D721Med (cell line): ENCODE measurements at regions not wholly inside any gene's neighbourhood (a gene's known extent, or its start where the extent isn't known, plus 50 kb on each side); places are given as distances from the start of the nearest gene placed in this dataset.

Experiments used
- DNase-seq: peaks from one replicate; pipeline ENCODE4 v3.0.0; 2011; ENCODE audit warnings: low spot score; ENCODE audit not compliant: insufficient read length
- FAIRE-seq: peaks from 2 replicates; lab custom pipeline; 2011; peaks lifted over from hg19 to GRCh38; lab: Jason Lieb, UNC
- TF ChIP-seq, protein P1 (sequence below): IDR thresholded peaks from 2 replicates; pipeline ENCODE4 v1.5.1; 2012; ENCODE audit warnings: mild to moderate bottlenecking, control low read depth; ENCODE audit not compliant: insufficient read depth; ENCODE audit errors: missing control alignments

DNA sequence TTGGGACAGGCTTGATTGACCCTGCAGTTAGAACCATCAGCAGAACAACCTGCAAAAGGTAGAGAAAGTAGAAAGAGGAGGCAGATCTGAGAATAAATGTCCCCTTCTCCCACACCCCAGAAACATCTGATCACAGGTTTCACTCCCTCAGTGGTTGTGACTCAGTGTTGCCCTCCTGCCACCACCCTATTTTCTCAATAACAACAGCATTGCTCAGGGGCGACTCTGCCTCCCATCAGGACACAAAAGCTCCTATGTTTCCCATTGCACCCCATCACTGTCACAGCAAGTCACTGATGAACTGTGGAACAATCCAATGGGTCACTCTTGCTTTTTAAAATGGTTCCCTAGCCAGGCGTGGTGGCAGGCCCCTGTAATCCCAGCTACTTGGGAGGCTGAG, 110.2 kb downstream of the RASSF10 start:
- no peak for DNase-seq
- no peak for FAIRE-seq
- TF ChIP-seq, protein P1, sequence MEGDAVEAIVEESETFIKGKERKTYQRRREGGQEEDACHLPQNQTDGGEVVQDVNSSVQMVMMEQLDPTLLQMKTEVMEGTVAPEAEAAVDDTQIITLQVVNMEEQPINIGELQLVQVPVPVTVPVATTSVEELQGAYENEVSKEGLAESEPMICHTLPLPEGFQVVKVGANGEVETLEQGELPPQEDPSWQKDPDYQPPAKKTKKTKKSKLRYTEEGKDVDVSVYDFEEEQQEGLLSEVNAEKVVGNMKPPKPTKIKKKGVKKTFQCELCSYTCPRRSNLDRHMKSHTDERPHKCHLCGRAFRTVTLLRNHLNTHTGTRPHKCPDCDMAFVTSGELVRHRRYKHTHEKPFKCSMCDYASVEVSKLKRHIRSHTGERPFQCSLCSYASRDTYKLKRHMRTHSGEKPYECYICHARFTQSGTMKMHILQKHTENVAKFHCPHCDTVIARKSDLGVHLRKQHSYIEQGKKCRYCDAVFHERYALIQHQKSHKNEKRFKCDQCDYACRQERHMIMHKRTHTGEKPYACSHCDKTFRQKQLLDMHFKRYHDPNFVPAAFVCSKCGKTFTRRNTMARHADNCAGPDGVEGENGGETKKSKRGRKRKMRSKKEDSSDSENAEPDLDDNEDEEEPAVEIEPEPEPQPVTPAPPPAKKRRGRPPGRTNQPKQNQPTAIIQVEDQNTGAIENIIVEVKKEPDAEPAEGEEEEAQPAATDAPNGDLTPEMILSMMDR = no peak

GRCh38 chr11:13119941-13120520, 110.9 kb downstream of the RASSF10 start:
- FAIRE-seq = no peak
- no peak for DNase-seq
- TF ChIP-seq, protein P1 = no peak

DNA sequence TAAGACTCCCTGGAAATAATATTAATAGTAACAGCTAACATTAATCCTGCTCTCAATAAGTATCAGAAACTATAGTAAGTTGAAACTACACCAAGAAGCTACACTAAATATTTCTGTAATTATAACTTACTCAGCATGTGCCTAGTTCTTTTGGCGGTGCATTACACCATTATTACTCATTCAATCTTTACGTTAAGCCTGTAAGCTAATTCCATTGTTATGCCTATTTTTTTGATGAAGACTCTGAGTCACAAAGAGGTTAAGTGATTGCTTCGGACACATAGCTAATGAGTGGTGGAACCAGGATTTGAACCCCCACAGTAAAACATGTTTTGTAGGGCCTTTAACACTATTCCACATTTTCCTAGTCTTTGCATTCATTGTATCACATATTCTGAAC, 111.6 kb downstream of the RASSF10 start:
- DNase-seq (no peak), FAIRE-seq (no peak)
- TF ChIP-seq, protein P1 = no peak

GRCh38 chr11:13126430-13126829, 117.3 kb downstream of the RASSF10 start:
- no peak for DNase-seq
- TF ChIP-seq, protein P1 = no peak
- no peak for FAIRE-seq

GRCh38 chr11:13127161-13127560, 118.0 kb downstream of the RASSF10 start:
- no peak for DNase-seq
- TF ChIP-seq, protein P1 = no peak
- FAIRE-seq = no peak

GRCh38 chr11:13128354-13128753, 119.2 kb downstream of the RASSF10 start:
- TF ChIP-seq, protein P1 = no peak
- no peak for DNase-seq
- FAIRE-seq = no peak

- TF ChIP-seq, protein P1 = no peak
- no peak for FAIRE-seq
- DNase-seq = no peak
Measured at GRCh38 chr11:13134066-13134465, 125.0 kb downstream of the RASSF10 start.
